Testis (tissue), 2 donors: ENCODE measurements at regions not wholly inside any gene's neighbourhood (a gene's known extent, or its start where the extent isn't known, plus 50 kb on each side); places are given as distances from the start of the nearest gene placed in this dataset.

ENCODE experiments used
- DNase-seq: peaks from one replicate; pipeline ENCODE4 v3.0.0-alpha.2; 2019
- H3K27ac ChIP-seq, 2 donors: fragments of 200-600 bp; sonication (generic); one replicate each; pipeline ENCODE4 v1.5.1; 2019
- H3K27me3 ChIP-seq: fragments of 200-600 bp; sonication (generic); one replicate; pipeline ENCODE4 v1.5.1; 2019
- H3K36me3 ChIP-seq: fragments of 200-600 bp; sonication (generic); one replicate; pipeline ENCODE4 v1.5.1; 2017; ENCODE audit warnings: low read depth; ENCODE audit errors: missing control alignments
- H3K4me1 ChIP-seq: fragments of 200-600 bp; sonication (generic); one replicate; pipeline ENCODE4 v1.5.1; 2019
- H3K4me3 ChIP-seq, 2 donors: fragments of 200-600 bp; sonication (generic); one replicate each; pipeline ENCODE4 v1.5.1; 2017 to 2019
- H3K9me3 ChIP-seq: fragments of 200-600 bp; sonication (generic); one replicate; pipeline ENCODE4 v1.5.1; 2017
- CTCF ChIP-seq, 3 experiments: fragments of 450-650 bp in 2 of 3; fragments of 200-600 bp in 1 of 3; sonication (generic) in 1 of 3; IDR thresholded peaks; one replicate each; pipeline ENCODE4 v1.5.1; 2016 to 2019; ENCODE audit warnings: antibody characterized with exemption in 3 of 3, mild to moderate bottlenecking in 2 of 3, moderate library complexity in 1 of 3
- POLR2A ChIP-seq: fragments of 450-650 bp; IDR thresholded peaks from one replicate; pipeline ENCODE4 v1.6.1; 2017; ENCODE audit warnings: antibody characterized with exemption, mild to moderate bottlenecking, moderate library complexity
- WGBS, 2 donors: methylation state at CpG; one replicate each; pipeline ENCODE4 v1.1.5; 2018; 5-methylcytosine and 5-hydroxymethylcytosine counted together
- intact Hi-C: fragments of 100-400 bp; cut with DNase I; formaldehyde crosslinking; loops from one replicate; pipeline ENCODE4 v1.15.1; 2023; ENCODE audit warnings: low total_unique reads

GRCh38 chr17:52383493-52384100 lies 225.1 kb upstream of the CA10 start:
- DNase-seq = peak; percentile 84
- H3K9me3 ChIP-seq = no peaks in the 10 kb centered on the region
- H3K36me3 ChIP-seq = no peaks in the 10 kb centered on the region
- H3K27ac ChIP-seq = no peak overlapping the region
- 75 to 76% methylated on average over 4 of the region's 4 CpGs for WGBS, 2 donors
- TF ChIP-seq CTCF (IDR thresholded peaks at IDR 0.05) (peak; percentile 30 to 55 (median 49)), POLR2A (no peak)
- no peaks in the 10 kb centered on the region for H3K27me3 ChIP-seq
- no peaks in the 10 kb centered on the region for H3K4me1 ChIP-seq
- H3K4me3 ChIP-seq = no peak overlapping the region
- intact Hi-C loops = no loop called here

GRCh38 chr17:52378860-52379259 lies 220.3 kb upstream of the CA10 start:
- no peak overlapping the region for H3K4me3 ChIP-seq
- no peaks in the 10 kb centered on the region for H3K36me3 ChIP-seq
- H3K4me1 ChIP-seq = no peaks in the 10 kb centered on the region
- no peaks in the 10 kb centered on the region for H3K9me3 ChIP-seq
- H3K27ac ChIP-seq = no peak overlapping the region
- intact Hi-C loops = no loop called here
- 64 to 77% methylated on average over 3 of the region's 3 CpGs for WGBS, 2 donors
- DNase-seq = no peak
- H3K27me3 ChIP-seq = no peaks in the 10 kb centered on the region
- TF ChIP-seq CTCF (IDR thresholded peaks at IDR 0.05) = no peak
- TF ChIP-seq POLR2A = no peak

- TF ChIP-seq POLR2A (no peak), CTCF (IDR thresholded peaks at IDR 0.05) (no peak)
- Histone ChIP-seq H3K9me3 (no peaks in the 10 kb centered on the region), H3K36me3 (no peaks in the 10 kb centered on the region), H3K27ac (no peak overlapping the region), H3K27me3 (no peaks in the 10 kb centered on the region), H3K4me3 (no peak overlapping the region), H3K4me1 (no peaks in the 10 kb centered on the region)
- 74 to 84% methylated on average over 3 of the region's 3 CpGs for WGBS, 2 donors
- DNase-seq = no peak
- intact Hi-C loops = no loop called here
Measured at GRCh38 chr17:52376137-52376536, 217.6 kb upstream of the CA10 start.

- DNase-seq = no peak
- no peaks in the 10 kb centered on the region for H3K27me3 ChIP-seq
- TF ChIP-seq POLR2A = no peak
- no peak for TF ChIP-seq CTCF (IDR thresholded peaks at IDR 0.05)
- no peaks in the 10 kb centered on the region for H3K36me3 ChIP-seq
- intact Hi-C loops = no loop called here
- no peak overlapping the region for H3K4me3 ChIP-seq
- H3K9me3 ChIP-seq = no peaks in the 10 kb centered on the region
- 68 to 90% methylated on average over 7 of the region's 7 CpGs for WGBS, 2 donors
- no peaks in the 10 kb centered on the region for H3K4me1 ChIP-seq
- H3K27ac ChIP-seq = no peak overlapping the region
Measured at GRCh38 chr17:52368886-52369285, 210.4 kb upstream of the CA10 start.

- no peaks in the 10 kb centered on the region for H3K27me3 ChIP-seq
- intact Hi-C loops = no loop called here
Measured at GRCh38 chr17:52357854-52358253, 199.3 kb upstream of the CA10 start.

More at GRCh38 chr17:52357854-52358253, 199.3 kb upstream of the CA10 start:
- no peak for DNase-seq
- Histone ChIP-seq H3K4me1 (no peaks in the 10 kb centered on the region), H3K36me3 (no peaks in the 10 kb centered on the region), H3K9me3 (no peaks in the 10 kb centered on the region), H3K27ac (no peak overlapping the region), H3K4me3 (no peak overlapping the region)
- 88 to 96% methylated on average over 2 of the region's 2 CpGs for WGBS, 2 donors
- TF ChIP-seq CTCF (IDR thresholded peaks at IDR 0.05) (no peak), POLR2A (no peak)
